ENCODE measurements at regions not wholly inside any gene's neighbourhood (a gene's known extent, or its start where the extent isn't known, plus 50 kb on each side); places are given as distances from the start of the nearest gene placed in this dataset.

DNA sequence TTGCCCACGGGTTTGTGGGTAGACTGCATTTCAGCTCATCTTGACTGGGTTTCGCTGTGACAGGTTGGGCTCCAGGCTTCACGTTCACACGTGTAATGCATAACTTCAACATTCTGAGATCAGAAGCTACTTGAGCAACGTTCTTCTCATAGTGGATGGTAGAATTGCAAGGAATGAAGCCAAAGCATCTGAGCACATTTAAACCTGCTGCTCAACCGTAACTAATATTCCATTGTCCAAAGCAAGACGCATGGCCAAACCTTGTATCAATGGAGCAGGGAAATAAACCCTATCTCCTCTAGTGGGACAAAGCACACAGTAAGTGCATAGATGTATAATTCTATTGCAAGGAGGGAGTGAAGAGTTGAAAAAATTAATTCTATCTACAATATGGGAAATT is 86.5 kb upstream of the PTCHD1 start:
- TF ChIP-seq, protein P1, sequence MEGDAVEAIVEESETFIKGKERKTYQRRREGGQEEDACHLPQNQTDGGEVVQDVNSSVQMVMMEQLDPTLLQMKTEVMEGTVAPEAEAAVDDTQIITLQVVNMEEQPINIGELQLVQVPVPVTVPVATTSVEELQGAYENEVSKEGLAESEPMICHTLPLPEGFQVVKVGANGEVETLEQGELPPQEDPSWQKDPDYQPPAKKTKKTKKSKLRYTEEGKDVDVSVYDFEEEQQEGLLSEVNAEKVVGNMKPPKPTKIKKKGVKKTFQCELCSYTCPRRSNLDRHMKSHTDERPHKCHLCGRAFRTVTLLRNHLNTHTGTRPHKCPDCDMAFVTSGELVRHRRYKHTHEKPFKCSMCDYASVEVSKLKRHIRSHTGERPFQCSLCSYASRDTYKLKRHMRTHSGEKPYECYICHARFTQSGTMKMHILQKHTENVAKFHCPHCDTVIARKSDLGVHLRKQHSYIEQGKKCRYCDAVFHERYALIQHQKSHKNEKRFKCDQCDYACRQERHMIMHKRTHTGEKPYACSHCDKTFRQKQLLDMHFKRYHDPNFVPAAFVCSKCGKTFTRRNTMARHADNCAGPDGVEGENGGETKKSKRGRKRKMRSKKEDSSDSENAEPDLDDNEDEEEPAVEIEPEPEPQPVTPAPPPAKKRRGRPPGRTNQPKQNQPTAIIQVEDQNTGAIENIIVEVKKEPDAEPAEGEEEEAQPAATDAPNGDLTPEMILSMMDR (IDR thresholded peaks at IDR 0.05): no peak
- TF ChIP-seq POLR2A (IDR thresholded peaks at IDR 0.05): no peak

All from heart left ventricle (tissue), 13 donors.